HCT116 (cell line): ENCODE measurements at regions not wholly inside any gene's neighbourhood (a gene's known extent, or its start where the extent isn't known, plus 50 kb on each side); places are given as distances from the start of the nearest gene placed in this dataset.

ENCODE experiments used
- ATAC-seq: fragments of 200-7000 bp; cut with Tn5 transposase; 2 replicates; pipeline ENCODE4 v1.9.1; 2020; ENCODE audit warnings: mild to moderate bottlenecking, moderate library complexity
- BruUV-seq: library from RNA; stranded (reverse); fragments of 400-500 nt; replicated peaks from 2 replicates; lab custom pipeline; 2021; lab: Mats Ljungman, UMichigan
- CTCF ChIA-PET: fragments of 300-600 bp; sonication (Branson Sonifier 250); formaldehyde crosslinking; loops from one replicate; lab custom pipeline; 2021; ENCODE audit warnings: antibody characterized with exemption; lab: Charles Lee
- POLR2A ChIA-PET: fragments of 300-600, 350-600 bp; sonication (Branson Sonifier 250); formaldehyde crosslinking; loops from one replicate; lab custom pipeline; 2021; ENCODE audit warnings: antibody characterized with exemption; lab: Charles Lee
- RAD21 ChIA-PET, 2 experiments: fragments of 300-600 bp; sonication (Branson Sonifier 250); formaldehyde crosslinking; loops; one replicate each; lab custom pipeline; 2023; ENCODE audit warnings: low total read pairs in 2 of 2; ENCODE audit not compliant: uncharacterized antibody in 2 of 2, unreplicated experiment in 2 of 2, low non-redundant PET in 1 of 2; lab: Charles Lee
- DNase-seq: peaks from one replicate; pipeline ENCODE4 v3.0.0-alpha.2; 2010; ENCODE audit warnings: low read depth, low spot score
- H2AFZ ChIP-seq: fragments of 200-600 bp; shearing (Covaris generic), sonication (generic); 2 replicates; pipeline ENCODE4 v1.6.1; 2017; ENCODE audit warnings: low read depth, mixed run types, mixed read lengths, antibody characterized with exemption, low read length; ENCODE audit not compliant: poor library complexity, severe bottlenecking
- H3K27ac ChIP-seq: 2 replicates; pipeline ENCODE4 v1.5.1; 2012; ENCODE audit warnings: low read depth, low read length
- H3K27me3 ChIP-seq: fragments of 200-600 bp; sonication (generic); 2 replicates; pipeline ENCODE4 v1.6.1; 2016; ENCODE audit warnings: mixed run types, low read length, mixed read lengths; ENCODE audit not compliant: insufficient read depth
- H3K36me3 ChIP-seq, 2 experiments: fragments of 200-500 bp in 1 of 2; fragments of 200-600 bp in 1 of 2; sonication (Bioruptor generic) in 1 of 2; sonication (generic) in 1 of 2; 2 replicates each; pipeline versions ENCODE4 v1.5.1 to v1.6.1; 2014 to 2016; ENCODE audit warnings: low read length in 2 of 2, inconsistent platforms in 1 of 2, mixed read lengths in 1 of 2, mixed run types in 1 of 2; ENCODE audit not compliant: insufficient read depth in 2 of 2, control insufficient read depth in 1 of 2
- H3K4me1 ChIP-seq, 2 experiments: fragments of 200-600 bp in 1 of 2; sonication (generic) in 1 of 2; 2 replicates each; pipeline versions ENCODE4 v1.5.1 to v1.6.1; 2012 to 2017; ENCODE audit warnings: low read length in 2 of 2, inconsistent platforms in 1 of 2, mild to moderate bottlenecking in 1 of 2, mixed read lengths in 1 of 2, mixed run types in 1 of 2, moderate library complexity in 1 of 2; ENCODE audit not compliant: insufficient read depth in 2 of 2, control insufficient read depth in 1 of 2
- H3K4me2 ChIP-seq: fragments of 200-600 bp; sonication (generic); 2 replicates; pipeline ENCODE4 v1.6.1; 2017; ENCODE audit warnings: mixed run types, low read length, mixed read lengths
- H3K4me3 ChIP-seq, 2 experiments: fragments of 200-600 bp in 1 of 2; sonication (generic) in 1 of 2; replicated peaks in 1 of 2; 2 replicates each; pipeline ENCODE4 v1.5.1; 2011 to 2016; ENCODE audit warnings: low read length in 2 of 2, control low read depth in 1 of 2, low read depth in 1 of 2, mild to moderate bottlenecking in 1 of 2, mixed read lengths in 1 of 2, mixed run types in 1 of 2
- H3K79me2 ChIP-seq: fragments of 200-600 bp; sonication (generic); 2 replicates; pipeline ENCODE4 v1.6.1; 2017; ENCODE audit warnings: mild to moderate bottlenecking, mixed run types, low read length, moderate library complexity, mixed read lengths; ENCODE audit not compliant: insufficient read depth
- H3K9ac ChIP-seq: fragments of 200-600 bp; sonication (generic); 2 replicates; pipeline ENCODE4 v1.6.1; 2016; ENCODE audit warnings: low read length, mixed read lengths
- H3K9me2 ChIP-seq: fragments of 200-600 bp; sonication (generic), shearing (Covaris generic); 2 replicates; pipeline ENCODE4 v1.6.1; 2017; ENCODE audit warnings: mixed run types, mild to moderate bottlenecking, moderate library complexity; ENCODE audit not compliant: insufficient read depth
- H3K9me3 ChIP-seq, 2 experiments: fragments of 200-500 bp in 1 of 2; fragments of 200-600 bp in 1 of 2; sonication (Bioruptor generic) in 1 of 2; sonication (generic) in 1 of 2; 2 replicates each; pipeline ENCODE4 v1.6.1; 2014 to 2017; ENCODE audit warnings: low read length in 2 of 2, mixed read lengths in 2 of 2, inconsistent platforms in 1 of 2, low read depth in 1 of 2, mild to moderate bottlenecking in 1 of 2, mixed run types in 1 of 2, moderate library complexity in 1 of 2; ENCODE audit not compliant: control insufficient read depth in 1 of 2, insufficient read depth in 1 of 2
- H4K20me1 ChIP-seq: fragments of 200-600 bp; sonication (generic), shearing (Covaris generic); 2 replicates; pipeline ENCODE4 v1.6.1; 2017; ENCODE audit warnings: mixed run types, mild to moderate bottlenecking, moderate library complexity; ENCODE audit not compliant: insufficient read depth
- CBX3 ChIP-seq: IDR thresholded peaks from 2 replicates; pipeline ENCODE4 v1.6.1; 2012; ENCODE audit warnings: low read depth
- EGR1 ChIP-seq: IDR thresholded peaks from 2 replicates; pipeline ENCODE4 v1.6.1; 2012; ENCODE audit warnings: low read depth
- EZH2phosphoT487 ChIP-seq: fragments of 200-600 bp; IDR thresholded peaks from 2 replicates; pipeline ENCODE4 v1.6.1; 2018; ENCODE audit warnings: antibody characterized with exemption, borderline replicate concordance
- FOSL1 ChIP-seq: IDR thresholded peaks from 2 replicates; pipeline ENCODE4 v1.6.1; 2012; ENCODE audit warnings: low read depth
- MAX ChIP-seq: IDR thresholded peaks from 2 replicates; pipeline ENCODE4 v1.6.1; 2012
- POLR2A ChIP-seq: IDR thresholded peaks from 2 replicates; pipeline ENCODE4 v1.7.0; 2011; ENCODE audit warnings: borderline replicate concordance; ENCODE audit not compliant: insufficient read depth, insufficient read length; ENCODE audit errors: extremely low read depth
- POLR2AphosphoS5 ChIP-seq: IDR thresholded peaks from 2 replicates; pipeline ENCODE4 v1.6.1; 2011; ENCODE audit warnings: mild to moderate bottlenecking, low read depth, low read length, moderate library complexity
- RAD21 ChIP-seq: IDR thresholded peaks from 2 replicates; pipeline ENCODE4 v1.6.1; 2012; ENCODE audit warnings: low read depth, mild to moderate bottlenecking
- SIN3A ChIP-seq: IDR thresholded peaks from 2 replicates; pipeline ENCODE4 v1.6.1; 2012; ENCODE audit warnings: low read depth
- SP1 ChIP-seq: IDR thresholded peaks from 2 replicates; pipeline ENCODE4 v1.6.1; 2012; ENCODE audit warnings: low read depth
- SRF ChIP-seq: IDR thresholded peaks from 2 replicates; pipeline ENCODE4 v1.6.1; 2012; ENCODE audit warnings: low read depth
- YY1 ChIP-seq: IDR thresholded peaks from 2 replicates; pipeline ENCODE4 v1.6.1; 2011; ENCODE audit warnings: low read length, low read depth, moderate library complexity, mild to moderate bottlenecking; ENCODE audit not compliant: insufficient replicate concordance; ENCODE audit errors: extremely low read depth
- ZFX ChIP-seq: fragments of 450-650 bp; IDR thresholded peaks from 2 replicates; pipeline ENCODE4 v1.6.1; 2017
- ZNF274 ChIP-seq: fragments of 200-500 bp; sonication (Bioruptor generic); IDR thresholded peaks from 2 replicates; pipeline ENCODE4 v1.6.1; 2014; ENCODE audit warnings: mild to moderate bottlenecking, low read depth, low read length, inconsistent platforms
- intact Hi-C: fragments of 100-400 bp; cut with micrococcal nuclease; formaldehyde crosslinking; loops from 2 replicates; pipeline ENCODE4 v1.10.0; 2022
- TF ChIP-seq, protein P1 (sequence below): IDR thresholded peaks from 2 replicates; pipeline ENCODE4 v1.6.1; 2012; ENCODE audit warnings: low read depth
- TF ChIP-seq, protein P2 (sequence below), 3 experiments: fragments of 200-600 bp in 1 of 3; sonication (generic) in 1 of 3; IDR thresholded peaks in 2 of 3; conservative IDR thresholded peaks in 1 of 3; 2 replicates each; pipeline ENCODE4 v1.5.1; 2012 to 2017; ENCODE audit warnings: low read depth in 2 of 3, low read length in 2 of 3, antibody characterized with exemption in 1 of 3, borderline replicate concordance in 1 of 3, control low read depth in 1 of 3, mild to moderate bottlenecking in 1 of 3, mixed read lengths in 1 of 3, mixed run types in 1 of 3, moderate library complexity in 1 of 3; ENCODE audit not compliant: insufficient read depth in 1 of 3

DNA sequence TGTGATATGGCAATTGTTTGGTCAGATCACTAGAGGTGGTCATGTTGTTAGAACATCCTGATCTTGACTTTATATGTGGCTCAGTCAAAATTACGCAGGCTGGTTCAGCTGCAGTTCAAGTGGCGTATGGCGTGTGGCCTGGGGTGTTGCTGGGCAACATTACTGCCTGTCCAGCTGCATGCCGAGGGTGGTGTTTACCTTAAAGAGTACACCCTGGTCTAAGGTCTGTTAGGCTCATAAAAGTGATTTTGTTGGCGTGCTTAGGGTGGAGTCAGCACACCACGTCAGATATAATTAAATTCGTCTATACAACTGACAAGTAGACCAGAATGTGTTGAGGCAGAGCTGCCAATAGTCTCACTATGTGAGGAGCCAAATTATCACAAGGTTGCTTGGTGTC lies 55.6 kb upstream of the NEDD9 start:
- H3K36me3 ChIP-seq, result no peaks in the 10 kb centered on the region
- H3K4me1 ChIP-seq, result no peaks in the 10 kb centered on the region
- no peak overlapping the region for H2AFZ ChIP-seq
- DNase-seq (no peak), ATAC-seq (no peak)
- ChIA-PET CTCF (no interaction called here), POLR2A (no interaction called here), RAD21 (no interaction called here)
- H3K9me2 ChIP-seq, result no peaks in the 10 kb centered on the region
- no peaks in the 10 kb centered on the region for H3K9me3 ChIP-seq
- no peaks in the 10 kb centered on the region for H3K79me2 ChIP-seq
- intact Hi-C loops, result no loop called here
- no peak for TF ChIP-seq FOSL1
- no peak for TF ChIP-seq SRF
- TF ChIP-seq RAD21, result no peak
- no peak for TF ChIP-seq SP1
- no peak for TF ChIP-seq ZNF274
- TF ChIP-seq ZFX, result no peak
- TF ChIP-seq POLR2AphosphoS5, result no peak
- no peak for TF ChIP-seq EZH2phosphoT487
- TF ChIP-seq EGR1, result no peak
- TF ChIP-seq, protein P1, sequence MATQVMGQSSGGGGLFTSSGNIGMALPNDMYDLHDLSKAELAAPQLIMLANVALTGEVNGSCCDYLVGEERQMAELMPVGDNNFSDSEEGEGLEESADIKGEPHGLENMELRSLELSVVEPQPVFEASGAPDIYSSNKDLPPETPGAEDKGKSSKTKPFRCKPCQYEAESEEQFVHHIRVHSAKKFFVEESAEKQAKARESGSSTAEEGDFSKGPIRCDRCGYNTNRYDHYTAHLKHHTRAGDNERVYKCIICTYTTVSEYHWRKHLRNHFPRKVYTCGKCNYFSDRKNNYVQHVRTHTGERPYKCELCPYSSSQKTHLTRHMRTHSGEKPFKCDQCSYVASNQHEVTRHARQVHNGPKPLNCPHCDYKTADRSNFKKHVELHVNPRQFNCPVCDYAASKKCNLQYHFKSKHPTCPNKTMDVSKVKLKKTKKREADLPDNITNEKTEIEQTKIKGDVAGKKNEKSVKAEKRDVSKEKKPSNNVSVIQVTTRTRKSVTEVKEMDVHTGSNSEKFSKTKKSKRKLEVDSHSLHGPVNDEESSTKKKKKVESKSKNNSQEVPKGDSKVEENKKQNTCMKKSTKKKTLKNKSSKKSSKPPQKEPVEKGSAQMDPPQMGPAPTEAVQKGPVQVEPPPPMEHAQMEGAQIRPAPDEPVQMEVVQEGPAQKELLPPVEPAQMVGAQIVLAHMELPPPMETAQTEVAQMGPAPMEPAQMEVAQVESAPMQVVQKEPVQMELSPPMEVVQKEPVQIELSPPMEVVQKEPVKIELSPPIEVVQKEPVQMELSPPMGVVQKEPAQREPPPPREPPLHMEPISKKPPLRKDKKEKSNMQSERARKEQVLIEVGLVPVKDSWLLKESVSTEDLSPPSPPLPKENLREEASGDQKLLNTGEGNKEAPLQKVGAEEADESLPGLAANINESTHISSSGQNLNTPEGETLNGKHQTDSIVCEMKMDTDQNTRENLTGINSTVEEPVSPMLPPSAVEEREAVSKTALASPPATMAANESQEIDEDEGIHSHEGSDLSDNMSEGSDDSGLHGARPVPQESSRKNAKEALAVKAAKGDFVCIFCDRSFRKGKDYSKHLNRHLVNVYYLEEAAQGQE, result no peak
- TF ChIP-seq, protein P2, sequence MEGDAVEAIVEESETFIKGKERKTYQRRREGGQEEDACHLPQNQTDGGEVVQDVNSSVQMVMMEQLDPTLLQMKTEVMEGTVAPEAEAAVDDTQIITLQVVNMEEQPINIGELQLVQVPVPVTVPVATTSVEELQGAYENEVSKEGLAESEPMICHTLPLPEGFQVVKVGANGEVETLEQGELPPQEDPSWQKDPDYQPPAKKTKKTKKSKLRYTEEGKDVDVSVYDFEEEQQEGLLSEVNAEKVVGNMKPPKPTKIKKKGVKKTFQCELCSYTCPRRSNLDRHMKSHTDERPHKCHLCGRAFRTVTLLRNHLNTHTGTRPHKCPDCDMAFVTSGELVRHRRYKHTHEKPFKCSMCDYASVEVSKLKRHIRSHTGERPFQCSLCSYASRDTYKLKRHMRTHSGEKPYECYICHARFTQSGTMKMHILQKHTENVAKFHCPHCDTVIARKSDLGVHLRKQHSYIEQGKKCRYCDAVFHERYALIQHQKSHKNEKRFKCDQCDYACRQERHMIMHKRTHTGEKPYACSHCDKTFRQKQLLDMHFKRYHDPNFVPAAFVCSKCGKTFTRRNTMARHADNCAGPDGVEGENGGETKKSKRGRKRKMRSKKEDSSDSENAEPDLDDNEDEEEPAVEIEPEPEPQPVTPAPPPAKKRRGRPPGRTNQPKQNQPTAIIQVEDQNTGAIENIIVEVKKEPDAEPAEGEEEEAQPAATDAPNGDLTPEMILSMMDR (IDR thresholded peaks at IDR 0.05 in 2 of 3, conservative IDR thresholded peaks at IDR 0.05 in 1 of 3; ENCODE audit: borderline replicate concordance in 1 of 3, insufficient read depth in 1 of 3, low read depth in 2 of 3, low read length in 2 of 3), result no peak
- TF ChIP-seq YY1, result no peak
- no peak for TF ChIP-seq SIN3A
- no peak for TF ChIP-seq POLR2A
- no peak for TF ChIP-seq CBX3
- no peak for TF ChIP-seq MAX
- no peak overlapping the region for H3K27ac ChIP-seq
- H4K20me1 ChIP-seq, result no peaks in the 10 kb centered on the region
- no peak overlapping the region for H3K4me3 ChIP-seq
- no peak overlapping the region for H3K4me2 ChIP-seq
- H3K9ac ChIP-seq, result no peak overlapping the region
- BruUV-seq, result no TSS peak
- H3K27me3 ChIP-seq, result no peaks in the 10 kb centered on the region
